ENCODE measurements at regions not wholly inside any gene's neighbourhood (a gene's known extent, or its start where the extent isn't known, plus 50 kb on each side); places are given as distances from the start of the nearest gene placed in this dataset.

DNA sequence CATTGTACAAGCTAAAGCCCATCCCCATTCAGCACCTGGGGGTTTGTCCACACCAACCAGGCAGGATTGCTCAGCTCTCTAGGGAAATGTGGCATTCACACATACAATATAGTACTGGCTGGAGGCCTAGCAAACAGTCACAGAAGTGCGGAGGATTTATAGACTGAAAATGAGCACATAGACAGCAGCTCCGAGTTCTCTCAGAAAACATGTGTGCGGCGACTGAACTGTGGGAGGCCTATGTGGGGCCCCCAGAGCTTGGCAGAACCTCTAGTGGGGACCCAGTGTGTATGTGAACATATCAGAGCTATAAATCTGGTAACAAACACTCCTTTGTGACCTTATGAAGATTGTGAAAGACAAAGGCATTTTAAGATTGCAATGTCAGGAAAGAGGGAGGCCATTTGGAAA, 431.1 kb downstream of the DTWD2 start:
- CTCF ChIA-PET: interaction anchor here (1.2 kb wide), 1 partner anchor 13 kb away, joined by 3 read pairs; no protein-coding TSS in a partner anchor
- no peak overlapping the region for H3K4me3 Mint-ChIP-seq (ENCODE audit: low read depth, unreplicated experiment)
- no peaks in the 10 kb centered on the region for H3K36me3 Mint-ChIP-seq (ENCODE audit: insufficient read depth, unreplicated experiment)
- no peaks in the 10 kb centered on the region for H3K27me3 Mint-ChIP-seq (ENCODE audit: unreplicated experiment)
- H3K27ac Mint-ChIP-seq (ENCODE audit: unreplicated experiment): no peak overlapping the region
- intact Hi-C loops (cut with micrococcal nuclease; ENCODE audit: unreplicated experiment): no loop called here
- no TSS peak for BruUV-seq (replicated peaks)
- H3K4me1 Mint-ChIP-seq (ENCODE audit: low read depth, unreplicated experiment): no peaks in the 10 kb centered on the region
- TF ChIP-seq, protein P1, sequence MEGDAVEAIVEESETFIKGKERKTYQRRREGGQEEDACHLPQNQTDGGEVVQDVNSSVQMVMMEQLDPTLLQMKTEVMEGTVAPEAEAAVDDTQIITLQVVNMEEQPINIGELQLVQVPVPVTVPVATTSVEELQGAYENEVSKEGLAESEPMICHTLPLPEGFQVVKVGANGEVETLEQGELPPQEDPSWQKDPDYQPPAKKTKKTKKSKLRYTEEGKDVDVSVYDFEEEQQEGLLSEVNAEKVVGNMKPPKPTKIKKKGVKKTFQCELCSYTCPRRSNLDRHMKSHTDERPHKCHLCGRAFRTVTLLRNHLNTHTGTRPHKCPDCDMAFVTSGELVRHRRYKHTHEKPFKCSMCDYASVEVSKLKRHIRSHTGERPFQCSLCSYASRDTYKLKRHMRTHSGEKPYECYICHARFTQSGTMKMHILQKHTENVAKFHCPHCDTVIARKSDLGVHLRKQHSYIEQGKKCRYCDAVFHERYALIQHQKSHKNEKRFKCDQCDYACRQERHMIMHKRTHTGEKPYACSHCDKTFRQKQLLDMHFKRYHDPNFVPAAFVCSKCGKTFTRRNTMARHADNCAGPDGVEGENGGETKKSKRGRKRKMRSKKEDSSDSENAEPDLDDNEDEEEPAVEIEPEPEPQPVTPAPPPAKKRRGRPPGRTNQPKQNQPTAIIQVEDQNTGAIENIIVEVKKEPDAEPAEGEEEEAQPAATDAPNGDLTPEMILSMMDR (IDR thresholded peaks at IDR 0.05; ENCODE audit: unreplicated experiment): no peak
- peaks cover 10% of the 10 kb centered on the region for H3K9me3 Mint-ChIP-seq (ENCODE audit: low read depth, unreplicated experiment)
- no peak for DNase-seq

DNA sequence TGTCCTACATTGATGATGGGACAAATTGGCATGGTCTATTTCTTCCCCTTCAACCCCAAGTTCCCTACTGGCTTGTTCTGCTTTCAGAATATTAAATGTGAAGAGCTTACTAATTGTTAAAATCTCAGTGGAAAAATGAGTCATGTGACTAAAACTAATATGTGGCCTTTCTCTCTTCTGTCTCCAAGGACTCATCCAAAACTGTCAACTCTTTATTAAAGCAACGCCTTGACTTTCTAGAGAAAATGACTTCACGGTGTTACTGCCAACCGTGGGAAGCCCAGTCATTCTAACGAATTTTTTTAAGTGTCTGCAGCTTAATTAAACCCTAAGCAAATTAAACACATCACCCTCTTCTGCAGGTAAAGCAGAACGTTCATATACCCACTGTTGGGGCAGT, 431.6 kb downstream of the DTWD2 start:
- H3K27ac Mint-ChIP-seq (ENCODE audit: unreplicated experiment): no peak overlapping the region
- H3K9me3 Mint-ChIP-seq (ENCODE audit: low read depth, unreplicated experiment): peaks cover 10% of the 10 kb centered on the region
- no peak overlapping the region for H3K4me3 Mint-ChIP-seq (ENCODE audit: low read depth, unreplicated experiment)
- H3K27me3 Mint-ChIP-seq (ENCODE audit: unreplicated experiment): no peaks in the 10 kb centered on the region
- no peaks in the 10 kb centered on the region for H3K36me3 Mint-ChIP-seq (ENCODE audit: insufficient read depth, unreplicated experiment)
- DNase-seq: no peak
- H3K4me1 Mint-ChIP-seq (ENCODE audit: low read depth, unreplicated experiment): no peaks in the 10 kb centered on the region
- CTCF ChIA-PET: interaction anchor here (1.2 kb wide), 1 partner anchor 12 kb away, joined by 3 read pairs; no protein-coding TSS in a partner anchor
- TF ChIP-seq, protein P1 (IDR thresholded peaks at IDR 0.05; ENCODE audit: unreplicated experiment): no peak
- BruUV-seq (replicated peaks): no TSS peak
- intact Hi-C loops (cut with micrococcal nuclease; ENCODE audit: unreplicated experiment): no loop called here

DNA sequence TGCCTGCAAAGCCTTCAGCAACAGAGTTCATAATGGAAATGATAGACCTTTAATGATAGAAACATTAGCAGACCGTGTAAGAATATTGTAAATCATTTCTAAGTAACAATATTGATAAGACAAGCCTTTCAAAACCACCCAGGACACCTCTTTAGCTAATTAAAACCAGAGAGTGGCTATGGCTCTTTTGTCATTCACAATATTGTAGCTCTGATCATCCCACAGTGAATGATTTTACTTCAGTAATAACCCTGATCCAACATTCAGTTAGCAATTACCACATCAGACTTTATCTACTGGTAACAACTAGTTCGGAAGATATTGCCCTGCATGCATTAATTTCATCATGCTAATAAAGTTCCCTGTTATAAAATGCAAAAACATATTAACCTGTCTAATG, 432.6 kb downstream of the DTWD2 start:
- TF ChIP-seq, protein P1 (IDR thresholded peaks at IDR 0.05; ENCODE audit: unreplicated experiment): no peak

DNA sequence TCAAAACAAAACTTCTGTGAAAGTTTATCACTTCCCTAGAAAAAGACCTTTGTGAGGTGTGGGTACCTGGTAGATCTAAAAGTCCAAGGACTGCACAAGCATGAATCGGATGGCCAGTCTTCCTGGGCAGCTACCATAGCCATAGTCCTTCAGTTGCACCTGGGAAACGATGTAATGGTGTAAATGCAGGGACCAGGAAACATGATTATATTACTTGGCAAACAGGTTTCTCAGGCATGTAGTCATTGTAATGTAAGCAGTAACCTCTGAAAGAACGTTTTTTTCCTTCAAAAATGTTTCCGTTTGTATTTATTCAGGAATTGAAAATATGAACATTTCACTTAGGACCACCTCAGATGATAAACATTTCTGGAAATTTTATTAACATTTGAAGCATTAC, 433.4 kb downstream of the DTWD2 start:
- BruUV-seq (replicated peaks): no TSS peak
- H3K4me3 Mint-ChIP-seq (ENCODE audit: low read depth, unreplicated experiment): no peak overlapping the region
- CTCF ChIA-PET: no interaction called here
- intact Hi-C loops (cut with micrococcal nuclease; ENCODE audit: unreplicated experiment): no loop called here
- no peaks in the 10 kb centered on the region for H3K27me3 Mint-ChIP-seq (ENCODE audit: unreplicated experiment)
- peaks cover 10% of the 10 kb centered on the region for H3K9me3 Mint-ChIP-seq (ENCODE audit: low read depth, unreplicated experiment)
- H3K27ac Mint-ChIP-seq (ENCODE audit: unreplicated experiment): no peak overlapping the region
- no peaks in the 10 kb centered on the region for H3K36me3 Mint-ChIP-seq (ENCODE audit: insufficient read depth, unreplicated experiment)
- DNase-seq: no peak
- H3K4me1 Mint-ChIP-seq (ENCODE audit: low read depth, unreplicated experiment): no peaks in the 10 kb centered on the region
- TF ChIP-seq, protein P1 (IDR thresholded peaks at IDR 0.05; ENCODE audit: unreplicated experiment): no peak

More for the DNA sequence above, 432.6 kb downstream of the DTWD2 start:
- H3K27ac Mint-ChIP-seq (ENCODE audit: unreplicated experiment): no peak overlapping the region
- H3K9me3 Mint-ChIP-seq (ENCODE audit: low read depth, unreplicated experiment): peaks cover 10% of the 10 kb centered on the region
- no peak overlapping the region for H3K4me3 Mint-ChIP-seq (ENCODE audit: low read depth, unreplicated experiment)
- H3K36me3 Mint-ChIP-seq (ENCODE audit: insufficient read depth, unreplicated experiment): no peaks in the 10 kb centered on the region
- H3K4me1 Mint-ChIP-seq (ENCODE audit: low read depth, unreplicated experiment): no peaks in the 10 kb centered on the region
- intact Hi-C loops (cut with micrococcal nuclease; ENCODE audit: unreplicated experiment): no loop called here
- no peaks in the 10 kb centered on the region for H3K27me3 Mint-ChIP-seq (ENCODE audit: unreplicated experiment)
- DNase-seq: no peak
- CTCF ChIA-PET: no interaction called here
- no TSS peak for BruUV-seq (replicated peaks)
